HEK293 (cell line): ENCODE measurements at regions not wholly inside any gene's neighbourhood (a gene's known extent, or its start where the extent isn't known, plus 50 kb on each side); places are given as distances from the start of the nearest gene placed in this dataset.

Experiments used
- CTCF ChIA-PET: fragments of 350-600 bp; formaldehyde crosslinking; extraction: SDS; loops from one replicate; lab custom pipeline; 2021; ENCODE audit warnings: antibody characterized with exemption; lab: Yijun Ruan, JAX
- POLR2A ChIA-PET: fragments of 300-600 bp; formaldehyde crosslinking; extraction: SDS; loops from one replicate; lab custom pipeline; 2020; ENCODE audit warnings: antibody characterized with exemption, inconsistent platforms; lab: Yijun Ruan, JAX
- H3K27ac ChIP-seq: fragments of 200-500 bp; sonication (Bioruptor generic); 2 replicates; pipeline ENCODE4 v1.5.1; 2014; ENCODE audit warnings: low read depth, low read length, control low read depth, inconsistent platforms; ENCODE audit errors: extremely low read depth
- H3K36me3 ChIP-seq, 2 experiments: fragments of 200-500 bp in 1 of 2; sonication (Bioruptor generic) in 1 of 2; 1 replicate in 1 of 2; 2 replicates in 1 of 2; pipeline ENCODE4 v1.5.1; 2014 to 2017; ENCODE audit warnings: inconsistent platforms in 2 of 2, low read length in 2 of 2; ENCODE audit not compliant: control insufficient read depth in 2 of 2, insufficient read depth in 1 of 2
- H3K4me1 ChIP-seq: fragments of 200-500 bp; sonication (Bioruptor generic); 2 replicates; pipeline ENCODE4 v1.5.1; 2014; ENCODE audit warnings: mild to moderate bottlenecking, low read length, inconsistent platforms; ENCODE audit not compliant: control insufficient read depth, insufficient read depth
- H3K4me3 ChIP-seq: 2 replicates; pipeline ENCODE4 v1.5.1; 2011; ENCODE audit warnings: low read depth, mild to moderate bottlenecking, control low read depth, low read length, moderate library complexity
- H3K9me3 ChIP-seq: fragments of 200-500 bp; sonication (Bioruptor generic); 2 replicates; pipeline ENCODE4 v1.5.1; 2014; ENCODE audit warnings: low read depth, low read length, inconsistent platforms; ENCODE audit not compliant: control insufficient read depth, insufficient read depth
- EGR2 ChIP-seq: fragments of 450-650 bp; formaldehyde crosslinking; IDR thresholded peaks from 2 replicates; pipeline ENCODE4 v1.5.1; 2016; ENCODE audit warnings: low read depth, missing biosample characterization, missing genetic modification characterization
- GLI2 ChIP-seq: fragments of 450-650 bp; formaldehyde crosslinking; IDR thresholded peaks from 2 replicates; pipeline ENCODE4; 2017; ENCODE audit warnings: missing biosample characterization, missing genetic modification characterization, low read depth, borderline replicate concordance
- HOXD13 ChIP-seq: sonication (generic); formaldehyde crosslinking; IDR thresholded peaks from 2 replicates; pipeline ENCODE4 v1.8.0; 2022; ENCODE audit warnings: missing genetic modification reagents, borderline replicate concordance
- RBAK ChIP-seq: fragments of 450-650 bp; formaldehyde crosslinking; IDR thresholded peaks from 2 replicates; pipeline ENCODE4 v1.5.1; 2016; ENCODE audit warnings: missing biosample characterization, missing genetic modification characterization
- SCRT1 ChIP-seq: fragments of 450-650 bp; formaldehyde crosslinking; IDR thresholded peaks from 2 replicates; pipeline ENCODE4 v1.5.1; 2016; ENCODE audit warnings: missing biosample characterization, missing genetic modification characterization, borderline replicate concordance
- SCRT2 ChIP-seq: fragments of 450-650 bp; formaldehyde crosslinking; IDR thresholded peaks from 2 replicates; pipeline ENCODE4 v1.5.1; 2016; ENCODE audit warnings: missing biosample characterization, missing genetic modification characterization
- YY2 ChIP-seq: fragments of 450-650 bp; formaldehyde crosslinking; IDR thresholded peaks from 2 replicates; pipeline ENCODE4 v1.5.1; 2016; ENCODE audit warnings: missing biosample characterization, missing genetic modification characterization
- ZBTB10 ChIP-seq: fragments of 450-650 bp; formaldehyde crosslinking; IDR thresholded peaks from 2 replicates; pipeline ENCODE4 v1.5.1; 2016; ENCODE audit warnings: missing biosample characterization, missing genetic modification characterization
- ZBTB8A ChIP-seq: fragments of 450-650 bp; formaldehyde crosslinking; IDR thresholded peaks from 2 replicates; pipeline ENCODE4 v1.5.1; 2016; ENCODE audit warnings: missing biosample characterization, missing genetic modification characterization
- ZFHX2 ChIP-seq: fragments of 450-650 bp; formaldehyde crosslinking; conservative IDR thresholded peaks from 2 replicates; pipeline ENCODE4 v1.5.1; 2016; ENCODE audit warnings: missing biosample characterization, missing genetic modification characterization
- ZNF157 ChIP-seq: fragments of 450-650 bp; formaldehyde crosslinking; IDR thresholded peaks from 2 replicates; pipeline ENCODE4 v1.5.1; 2016; ENCODE audit warnings: missing biosample characterization, missing genetic modification characterization
- ZNF324 ChIP-seq: fragments of 450-650 bp; formaldehyde crosslinking; IDR thresholded peaks from 2 replicates; pipeline ENCODE4 v1.5.1; 2016; ENCODE audit warnings: missing biosample characterization, missing genetic modification characterization
- ZNF37A ChIP-seq: fragments of 450-650 bp; IDR thresholded peaks from 2 replicates; pipeline ENCODE4 v1.5.1; 2018; ENCODE audit warnings: missing biosample characterization, missing genetic modification characterization
- ZNF585B ChIP-seq: fragments of 450-650 bp; formaldehyde crosslinking; IDR thresholded peaks from 2 replicates; pipeline ENCODE4 v1.5.1; 2016; ENCODE audit warnings: missing biosample characterization, missing genetic modification characterization
- ZNF596 ChIP-seq: fragments of 450-650 bp; IDR thresholded peaks from 2 replicates; pipeline ENCODE4 v1.5.0; 2018; ENCODE audit warnings: missing biosample characterization, mild to moderate bottlenecking, missing genetic modification characterization, moderate library complexity
- ZSCAN4 ChIP-seq: fragments of 450-650 bp; formaldehyde crosslinking; IDR thresholded peaks from 2 replicates; pipeline ENCODE4 v1.5.1; 2017; ENCODE audit warnings: missing biosample characterization, missing genetic modification characterization

- TF ChIP-seq GLI2 (no peak), ZNF324 (no peak), ZNF585B (tag by site-specific recombination) (no peak), ZBTB10 (no peak)
- Histone ChIP-seq H3K4me3 (no peak overlapping the region), H3K4me1 (no peaks in the 10 kb centered on the region), H3K27ac (no peak overlapping the region), H3K9me3 (no peaks in the 10 kb centered on the region), H3K36me3 (no peaks in the 10 kb centered on the region)
- ChIA-PET POLR2A (no interaction called here), CTCF (interaction anchor here (0.5 to 1.4 kb wide), 3 partner anchors 12 to 385 kb away, joined by 3 to 9 read pairs (median 3); no protein-coding TSS in a partner anchor)
These were observed 392.7 kb upstream of the NFE2L3 start for GRCh38 chr7:25759286-25759685.

DNA sequence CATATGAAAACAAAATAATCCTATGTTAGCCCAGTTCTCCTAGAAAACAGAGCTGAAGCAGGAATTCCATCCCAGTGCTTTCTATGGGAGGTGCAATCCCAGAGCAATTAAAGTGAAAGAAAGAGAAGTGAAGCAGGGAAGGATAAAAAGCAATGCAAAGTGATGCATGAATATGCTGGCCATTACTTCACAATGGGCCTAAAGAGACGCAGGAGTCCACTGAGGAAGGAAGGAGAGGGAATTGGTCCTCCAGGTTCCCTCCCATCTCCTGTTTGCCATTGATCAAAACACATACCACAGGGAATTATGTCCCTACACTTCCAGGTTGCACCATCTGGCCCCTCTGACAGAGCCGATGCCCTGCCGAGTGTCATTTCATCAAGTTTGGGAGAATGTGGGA, 392.2 kb upstream of the NFE2L3 start:
- POLR2A ChIA-PET, result no interaction called here
- H3K4me3 ChIP-seq, result no peak overlapping the region
- H3K36me3 ChIP-seq, result no peaks in the 10 kb centered on the region
- H3K9me3 ChIP-seq, result no peaks in the 10 kb centered on the region
- TF ChIP-seq HOXD13 (CRISPR knock-in tag), result no peak
- no peak for TF ChIP-seq RBAK (tag by site-specific recombination)
- CTCF ChIA-PET, result interaction anchor here (0.5 to 1.4 kb wide), 4 partner anchors 11 to 590 kb away, joined by 3 to 9 read pairs (median 3); no protein-coding TSS in a partner anchor
- H3K27ac ChIP-seq, result no peak overlapping the region
- no peaks in the 10 kb centered on the region for H3K4me1 ChIP-seq

DNA sequence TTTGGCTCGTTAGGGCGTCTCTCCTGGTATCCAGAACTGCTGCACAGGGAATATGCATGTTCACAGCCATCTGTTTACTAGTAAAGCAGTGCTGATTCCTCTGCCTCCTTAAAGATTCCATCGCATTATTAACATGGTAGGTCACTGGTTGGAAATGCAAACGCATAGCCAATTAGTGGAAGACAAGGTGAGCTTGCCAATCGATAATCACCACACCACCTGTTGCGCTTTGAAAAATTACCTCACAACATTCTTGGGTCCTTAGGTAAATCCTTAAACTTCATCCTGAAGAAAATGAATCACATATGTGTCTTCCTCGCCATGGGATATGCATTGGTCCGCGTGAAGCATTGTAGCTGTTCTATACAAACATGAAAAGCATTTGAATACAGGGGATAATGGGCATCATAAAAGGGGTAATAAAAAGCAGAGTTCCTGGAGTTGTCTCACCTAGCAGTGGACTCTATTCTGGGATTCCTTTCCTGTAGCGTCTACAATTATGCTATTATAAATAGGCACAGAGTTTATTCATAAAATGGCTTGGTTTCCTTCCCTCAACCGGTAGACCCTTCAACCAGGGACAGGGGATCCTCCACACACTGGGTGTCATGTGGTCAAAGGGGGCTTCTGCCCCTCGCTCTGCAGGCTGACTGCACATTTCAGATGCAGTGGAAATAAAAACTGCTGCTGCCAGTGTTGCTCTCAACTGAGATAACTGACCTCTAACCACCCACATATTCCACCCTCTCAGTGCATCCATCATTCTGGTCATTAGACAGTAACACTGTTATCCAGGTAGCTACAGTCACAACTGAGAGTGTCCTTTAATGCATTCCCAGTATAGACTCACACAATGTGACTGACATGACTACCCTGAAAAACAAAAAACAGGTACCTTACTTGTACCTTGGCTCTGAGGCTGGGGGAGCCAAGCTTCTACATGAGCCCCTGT, 389.2 kb upstream of the NFE2L3 start:
- ChIA-PET CTCF (interaction anchor here (0.6 to 0.7 kb wide), 3 partner anchors 19 to 176 kb away, joined by 3 to 5 read pairs (median 4); no protein-coding TSS in a partner anchor), POLR2A (no interaction called here)
- no peak overlapping the region for H3K4me3 ChIP-seq
- no peaks in the 10 kb centered on the region for H3K9me3 ChIP-seq
- no peaks in the 10 kb centered on the region for H3K36me3 ChIP-seq
- H3K4me1 ChIP-seq, result no peaks in the 10 kb centered on the region
- 0 out of 2 replicates have a peak, but pooled peaks have one; percentile 50 for TF ChIP-seq SCRT1 (tag by site-specific recombination)
- TF ChIP-seq ZNF157 (tag by site-specific recombination), result no peak
- no peak for TF ChIP-seq ZBTB8A (tag by site-specific recombination)
- peak; percentile 52 for TF ChIP-seq ZFHX2
- peak; percentile 85 for TF ChIP-seq SCRT2
- TF ChIP-seq ZSCAN4 (tag by site-specific recombination), result no peak
- no peak for TF ChIP-seq YY2 (tag by site-specific recombination)
- TF ChIP-seq ZNF37A, result no peak
- TF ChIP-seq ZNF596, result no peak
- peak; percentile 24; the same call in 1 of the 2 replicates for TF ChIP-seq EGR2 (tag by site-specific recombination)
- H3K27ac ChIP-seq, result no peak overlapping the region
